Fibroblast of the aortic adventitia (primary cell): ENCODE measurements at regions not wholly inside any gene's neighbourhood (a gene's known extent, or its start where the extent isn't known, plus 50 kb on each side); places are given as distances from the start of the nearest gene placed in this dataset.

Source experiments
- DNase-seq: peaks from one replicate; pipeline ENCODE4 v3.0.0-alpha.2; 2010; ENCODE audit warnings: low read depth
- H3K4me3 ChIP-seq: 2 replicates; pipeline ENCODE4 v1.5.1; 2011; ENCODE audit warnings: low read depth, mild to moderate bottlenecking, control low read depth, low read length, moderate library complexity
- CTCF ChIP-seq: IDR thresholded peaks from 2 replicates; pipeline ENCODE4 v1.5.1; 2011; ENCODE audit warnings: mild to moderate bottlenecking, low read length, control low read depth, inconsistent platforms; ENCODE audit not compliant: insufficient read depth

GRCh38 chr11:121383716-121384115 lies 68.4 kb upstream of the SORL1 start:
- H3K4me3 ChIP-seq, result no peak overlapping the region
- TF ChIP-seq CTCF, result no peak
- DNase-seq, result no peak

GRCh38 chr11:121385688-121386087 lies 66.4 kb upstream of the SORL1 start:
- no peak for TF ChIP-seq CTCF
- DNase-seq, result no peak
- no peak overlapping the region for H3K4me3 ChIP-seq
